GM21447 (cell line): ENCODE measurements at regions not wholly inside any gene's neighbourhood (a gene's known extent, or its start where the extent isn't known, plus 50 kb on each side); places are given as distances from the start of the nearest gene placed in this dataset.
"Not testable (repeated sequence)": the region's sequence is repeated elsewhere in the genome, so short reads cannot be mapped to it uniquely, and the experiment has no call there.

Experiments used
- ATAC-seq: cut with Tn5 transposase; IDR thresholded peaks from one replicate; pipeline ENCODE4 v1.9.1; 2021; ENCODE audit not compliant: unreplicated experiment

DNA sequence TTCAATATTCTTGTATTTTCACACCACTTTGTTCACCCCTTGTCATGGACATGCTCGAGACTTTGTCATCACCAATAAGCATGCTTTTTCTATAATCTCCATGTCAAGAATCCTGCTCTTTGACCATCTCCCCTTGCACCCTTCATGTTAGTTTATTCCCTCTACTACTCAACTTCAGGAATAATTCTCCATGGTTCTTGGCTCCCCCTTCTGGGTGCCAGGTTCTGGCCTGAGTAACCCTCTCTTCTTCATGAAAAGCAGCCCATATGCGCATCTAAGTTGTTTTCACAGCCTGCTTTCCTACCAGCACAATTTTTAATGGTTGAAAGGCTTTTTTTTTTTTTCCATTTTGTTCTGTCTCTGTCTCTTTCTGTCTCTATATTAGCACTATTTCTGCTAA lies 160.7 kb downstream of the LEPR start:
- no peak for ATAC-seq

DNA sequence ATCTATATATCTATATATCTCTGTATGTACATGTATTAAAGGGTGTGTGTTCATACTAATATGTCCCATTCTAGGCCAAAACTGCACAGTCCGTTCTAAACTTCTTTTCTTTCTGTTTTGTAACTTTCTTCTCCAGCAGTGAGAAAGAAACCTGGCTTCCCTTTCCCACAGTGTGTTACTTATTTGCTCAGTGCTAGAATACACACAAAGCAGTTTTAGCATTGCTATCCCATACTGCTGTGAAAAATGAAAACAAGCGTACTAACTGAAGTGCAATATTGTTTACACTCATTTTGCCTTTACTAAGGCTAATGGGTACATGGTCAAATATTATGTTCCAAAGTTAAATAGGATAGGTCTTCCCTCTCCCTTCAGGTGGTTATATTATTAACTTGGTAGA lies 163.9 kb downstream of the LEPR start:
- no peak for ATAC-seq

DNA sequence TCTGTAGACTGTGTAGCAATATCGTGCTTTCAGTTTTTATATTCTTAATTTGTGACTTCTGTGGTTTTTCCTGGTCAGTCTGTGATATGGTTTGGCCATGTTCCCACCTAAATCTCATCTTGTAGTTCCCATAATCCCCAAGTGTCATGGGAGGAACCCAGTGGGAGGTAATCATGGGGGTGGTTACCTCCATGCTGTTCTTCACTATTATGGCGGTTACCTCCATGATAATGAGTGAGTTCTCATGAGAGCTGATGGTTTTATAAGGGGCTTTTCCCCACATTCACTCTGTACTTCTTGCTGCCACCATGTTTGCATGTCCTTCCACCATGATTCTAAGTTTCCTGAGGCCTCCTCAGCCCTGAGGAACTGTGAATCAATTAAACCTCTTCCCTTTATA lies 169.8 kb downstream of the LEPR start:
- no peak for ATAC-seq

DNA sequence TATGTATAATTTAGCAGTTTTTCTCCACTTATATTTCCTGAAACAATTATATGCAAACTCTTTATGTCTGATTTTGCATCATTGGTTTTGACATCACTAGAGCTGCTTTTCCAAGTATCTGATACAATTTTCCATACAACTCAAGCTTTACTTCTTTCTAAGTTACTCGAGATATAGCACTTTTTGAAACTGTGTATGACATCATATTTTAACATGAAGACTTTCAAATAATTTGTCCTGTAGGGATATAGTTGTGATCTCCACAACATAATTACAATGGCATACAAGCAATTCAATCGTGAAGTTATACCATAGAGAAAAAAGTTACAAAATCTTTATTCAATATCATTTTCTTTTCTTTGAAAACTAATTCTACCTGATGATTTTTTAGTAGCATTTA lies 173.0 kb downstream of the LEPR start:
- no peak for ATAC-seq

DNA sequence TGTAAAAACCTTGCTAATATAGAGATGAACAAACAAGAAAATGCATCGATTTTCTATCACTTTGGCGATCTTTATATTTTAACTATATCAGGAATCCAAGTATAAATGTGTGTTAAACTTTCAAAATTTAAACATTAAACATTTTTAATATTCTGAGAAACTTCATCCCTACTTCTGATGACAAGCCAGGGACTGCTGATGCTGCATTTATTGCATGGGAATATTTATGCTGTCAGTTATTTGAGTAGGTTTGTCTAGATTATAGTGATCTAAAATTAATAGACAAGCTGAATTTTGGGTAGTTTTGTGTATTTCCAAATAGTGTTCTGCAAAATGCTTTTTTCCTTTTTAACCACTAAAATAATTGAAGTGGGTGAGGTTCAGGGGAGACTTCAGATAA lies 175.3 kb downstream of the LEPR start:
- ATAC-seq = no peak

DNA sequence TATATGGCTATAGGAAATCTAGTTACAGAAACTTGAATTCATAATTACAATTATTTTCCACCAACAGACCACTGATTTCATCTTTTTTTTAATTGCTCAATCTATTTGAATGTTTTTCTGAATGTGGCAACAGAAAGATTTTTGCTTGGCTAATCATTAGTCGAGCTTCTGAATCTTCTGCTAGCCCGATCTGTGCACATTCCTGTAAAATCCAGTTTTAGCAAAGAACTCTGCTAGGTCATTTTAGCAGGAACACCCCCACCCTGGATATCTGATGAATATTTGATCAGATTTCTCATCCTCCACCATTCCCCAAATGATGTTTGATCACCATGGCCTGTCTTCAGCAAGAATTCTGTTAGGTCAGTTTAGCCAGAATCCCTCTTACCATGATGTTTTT lies 176.3 kb downstream of the LEPR start:
- ATAC-seq = no peak

DNA sequence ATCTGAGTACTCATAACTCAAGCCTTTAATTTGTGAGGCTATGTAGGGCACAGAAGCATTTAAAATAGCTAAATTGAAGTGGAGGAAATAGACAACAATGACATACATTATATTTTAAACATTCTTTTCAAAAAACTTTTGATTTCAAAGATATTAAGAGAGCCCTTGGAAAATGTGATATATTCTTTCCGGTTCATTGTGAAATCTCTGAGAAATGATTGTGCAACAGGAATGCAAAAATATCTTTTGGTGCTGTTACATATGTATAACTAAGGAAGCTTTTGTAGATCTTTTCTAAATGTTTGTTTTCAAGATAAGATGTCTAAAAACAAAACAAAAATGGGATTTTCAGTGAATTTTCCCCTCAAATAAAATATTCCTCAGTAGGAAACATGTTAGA lies 185.2 kb downstream of the LEPR start:
- ATAC-seq = no peak

DNA sequence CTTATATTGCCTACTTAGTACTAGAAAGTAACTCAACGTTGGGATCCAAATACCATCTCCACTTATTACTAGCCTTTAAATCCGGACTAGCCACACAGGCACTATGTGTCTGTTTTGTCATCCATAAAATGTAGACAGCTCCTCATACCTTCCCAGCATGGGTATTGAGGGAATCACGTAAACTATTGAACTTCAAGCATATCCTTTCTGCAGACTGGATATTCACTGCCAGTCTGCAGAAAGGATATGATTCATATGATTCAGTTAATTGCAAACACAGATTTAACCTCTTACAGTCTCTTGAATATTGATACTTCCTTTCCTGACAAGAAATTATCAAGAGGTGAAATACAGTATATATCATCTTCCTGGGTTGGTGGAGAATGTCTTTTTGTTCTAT lies 186.0 kb downstream of the LEPR start:
- no peak for ATAC-seq

DNA sequence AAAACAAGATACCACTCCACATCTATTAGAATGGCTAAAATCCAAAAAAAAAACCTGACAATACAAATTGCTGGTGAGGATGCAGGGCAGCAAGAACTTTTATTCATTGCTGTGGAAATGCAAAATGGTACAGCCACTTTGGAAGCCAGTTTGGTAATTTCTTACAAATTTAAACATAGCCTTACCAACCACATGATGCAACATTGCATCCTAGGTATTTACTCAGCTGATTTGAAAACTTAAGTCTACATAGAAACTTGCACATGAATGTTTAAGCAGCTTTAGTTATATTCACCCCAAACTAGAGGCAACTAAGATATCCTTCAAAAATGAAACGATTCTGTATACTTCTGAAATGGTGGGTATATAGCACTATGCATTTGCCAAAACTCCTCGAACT lies 178.8 kb upstream of the PDE4B start:
- ATAC-seq = no peak

DNA sequence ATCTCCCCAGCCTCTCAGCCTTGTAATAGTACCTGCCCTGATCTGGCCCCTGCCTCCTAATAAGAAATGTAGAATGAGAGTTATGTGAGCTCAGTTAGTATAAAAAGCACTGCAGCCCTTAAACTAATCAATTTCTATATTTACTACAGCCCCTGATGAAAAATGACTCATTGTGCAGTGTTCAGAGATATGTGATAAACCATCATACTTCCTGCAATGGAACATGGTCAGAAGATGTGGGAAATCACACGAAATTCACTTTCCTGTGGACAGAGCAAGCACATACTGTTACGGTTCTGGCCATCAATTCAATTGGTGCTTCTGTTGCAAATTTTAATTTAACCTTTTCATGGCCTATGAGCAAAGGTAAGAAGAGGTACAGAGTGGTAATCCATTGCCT lies 176.8 kb upstream of the PDE4B start:
- ATAC-seq = no peak

DNA sequence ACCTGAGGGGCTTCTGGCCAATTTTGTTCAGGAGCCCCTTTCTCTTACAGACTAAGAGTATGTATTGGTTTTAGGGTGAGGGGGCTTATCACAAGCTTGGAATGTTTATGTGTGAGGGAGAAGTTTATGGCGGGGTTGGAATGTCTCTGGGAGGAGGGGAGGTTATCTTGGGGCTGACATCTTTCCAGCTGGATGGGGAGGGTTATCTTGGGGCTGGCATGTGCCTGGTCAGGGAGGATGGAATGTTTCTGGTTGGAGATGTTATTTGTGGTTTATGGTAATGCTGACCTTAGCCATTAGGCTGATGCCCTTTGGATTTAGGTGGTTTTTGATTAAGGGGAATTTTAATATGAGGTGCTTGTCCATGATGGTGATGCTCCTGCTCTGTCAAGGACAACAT lies 171.0 kb upstream of the PDE4B start:
- ATAC-seq = not testable (repeated sequence)

DNA sequence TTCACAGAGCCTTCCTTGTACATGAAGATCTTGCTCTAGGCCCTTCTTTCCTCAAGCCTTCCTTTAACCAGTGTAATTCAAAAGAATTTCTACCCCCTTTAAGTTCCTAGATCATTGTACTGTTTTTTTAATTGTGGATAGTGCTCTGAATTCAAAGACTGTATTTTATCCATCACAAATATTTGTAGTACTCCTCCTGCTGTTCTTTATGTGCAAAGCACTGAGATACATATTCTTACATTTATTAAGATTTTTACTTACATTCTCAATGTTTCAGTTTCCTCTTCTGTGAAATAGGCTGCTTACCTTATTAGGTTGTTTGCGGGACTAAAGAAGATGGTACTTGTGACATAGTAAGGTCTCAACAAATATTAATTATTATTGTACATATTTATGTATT lies 168.8 kb upstream of the PDE4B start:
- ATAC-seq = no peak

DNA sequence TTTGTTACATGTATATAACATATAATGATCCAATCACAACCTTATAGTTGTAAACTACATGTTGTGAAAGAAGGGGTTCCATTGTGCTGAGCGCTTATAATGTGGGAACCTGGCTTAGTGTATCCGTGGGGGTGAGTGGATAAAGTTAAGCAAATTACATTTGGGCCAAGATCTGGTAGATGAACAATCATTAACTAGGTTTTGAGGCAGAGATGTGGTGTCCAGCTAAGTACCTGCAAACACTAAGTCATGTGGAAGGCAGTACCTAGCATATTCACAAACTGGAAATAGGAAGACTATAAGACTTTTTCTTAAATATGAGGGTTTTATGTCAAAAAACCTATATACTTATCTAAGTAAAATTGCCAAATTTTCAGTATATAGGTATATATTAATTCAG lies 167.2 kb upstream of the PDE4B start:
- no peak for ATAC-seq

DNA sequence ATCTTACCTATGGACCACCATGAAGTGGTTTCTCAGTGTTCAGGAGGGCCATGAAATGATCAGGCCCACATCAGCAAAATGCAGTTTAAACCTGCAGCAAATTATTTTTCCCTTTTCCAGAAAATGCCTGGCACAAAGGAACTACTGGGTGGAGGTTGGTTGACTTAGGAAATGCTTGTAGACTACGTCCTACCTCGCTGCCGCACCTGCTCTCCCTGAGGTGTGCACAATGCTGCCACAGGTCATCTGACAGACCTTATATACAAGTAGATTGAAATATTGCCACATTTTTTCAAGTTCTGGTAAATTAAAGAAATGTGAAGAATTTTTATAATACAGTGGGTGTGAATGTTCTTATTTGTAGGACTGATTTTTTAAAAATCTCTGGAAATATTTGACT lies 166.7 kb upstream of the PDE4B start:
- ATAC-seq = no peak

DNA sequence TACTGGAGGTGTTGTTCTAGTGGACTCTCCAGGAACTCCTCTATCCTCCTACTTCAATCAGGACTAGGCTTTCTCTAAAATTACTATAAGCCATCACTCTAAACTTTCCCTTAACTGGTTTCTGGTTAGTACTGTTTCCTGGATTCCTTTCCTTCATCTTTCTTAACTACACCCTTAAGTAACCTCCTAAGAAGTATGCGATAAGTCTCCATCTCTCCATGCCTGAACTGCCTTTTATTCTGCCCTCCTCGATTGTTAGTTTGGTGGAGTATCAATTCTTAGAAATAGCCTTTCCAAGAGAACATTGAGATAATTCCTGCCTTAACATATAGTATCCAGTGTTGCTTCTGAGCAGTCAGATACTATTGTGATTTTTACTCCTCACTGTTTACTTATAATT lies 162.9 kb upstream of the PDE4B start:
- no peak for ATAC-seq

DNA sequence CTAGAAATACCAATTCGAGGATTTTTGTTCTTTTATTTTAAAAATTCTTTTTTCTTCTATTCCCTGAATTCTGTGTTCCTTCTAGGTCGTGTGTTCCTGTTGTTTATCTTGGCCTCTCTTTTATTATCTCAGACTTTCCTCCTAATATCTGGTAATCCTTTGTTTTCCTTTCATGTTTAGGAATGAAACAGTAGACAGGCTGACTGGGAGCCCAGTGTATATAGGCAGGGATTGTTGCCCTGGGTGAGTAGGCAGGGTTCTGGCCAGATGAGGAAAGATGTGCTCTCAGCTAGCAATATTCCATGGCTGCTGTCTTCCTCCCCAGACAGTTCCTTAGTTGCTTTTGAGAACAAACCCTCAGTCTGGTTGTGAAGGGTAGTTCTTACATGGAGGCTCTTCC lies 161.8 kb upstream of the PDE4B start:
- no peak for ATAC-seq

DNA sequence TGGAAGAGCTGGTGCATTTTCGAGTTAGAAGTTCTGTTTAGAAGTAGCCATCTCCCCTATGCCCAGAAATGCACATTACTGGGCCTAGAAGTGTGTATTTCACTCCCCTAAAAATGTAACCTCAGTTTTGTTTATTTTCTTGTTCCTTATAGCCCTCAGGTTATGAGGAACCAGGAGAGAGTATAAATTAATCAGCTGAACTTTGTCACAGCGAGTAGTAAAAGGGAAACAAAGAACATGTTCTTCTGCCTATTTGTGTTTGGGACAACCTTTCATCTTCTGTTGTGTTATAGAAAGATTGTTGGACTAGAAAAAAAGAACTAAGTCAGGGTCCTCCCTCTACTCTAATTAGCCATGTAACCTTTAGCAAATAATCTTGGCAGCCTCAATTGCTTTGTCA lies 160.5 kb upstream of the PDE4B start:
- no peak for ATAC-seq

DNA sequence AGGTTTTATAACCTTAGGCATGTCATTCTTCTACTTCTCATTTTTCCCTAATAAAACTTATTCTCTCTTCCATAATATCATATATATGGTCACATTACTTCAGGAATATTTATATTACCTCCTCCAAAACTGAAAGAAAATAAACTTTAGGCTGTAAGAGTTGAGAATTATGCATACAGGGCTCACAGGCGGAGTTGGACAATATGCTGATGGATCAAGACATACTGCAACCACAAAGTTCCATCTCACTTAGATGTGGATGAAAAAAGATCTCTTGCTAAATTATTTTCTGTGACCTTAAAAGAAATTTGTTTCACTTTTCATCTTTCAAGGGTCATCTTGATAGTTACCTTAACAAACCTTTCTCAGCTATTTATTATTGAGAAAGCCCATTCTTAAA lies 152.6 kb upstream of the PDE4B start:
- ATAC-seq = no peak

DNA sequence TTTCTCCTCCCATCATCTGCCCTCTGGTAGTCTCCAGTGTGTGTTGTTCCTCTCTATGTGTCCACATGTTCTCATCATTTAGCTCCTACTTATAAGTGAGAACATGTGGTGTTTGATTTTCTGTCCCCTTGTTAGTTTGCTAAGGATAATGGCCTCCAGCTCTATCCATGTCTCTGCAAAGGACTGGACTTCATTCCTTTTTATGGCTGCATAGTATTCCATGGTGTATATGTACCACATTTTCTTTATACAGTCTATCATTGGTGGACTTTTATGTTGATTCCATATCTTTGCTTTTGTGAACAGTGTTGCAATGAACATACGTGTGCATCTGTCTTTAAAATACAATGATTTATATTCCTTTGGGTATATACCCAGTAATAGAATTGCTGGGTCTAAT lies 143.5 kb upstream of the PDE4B start:
- not testable (repeated sequence) for ATAC-seq

DNA sequence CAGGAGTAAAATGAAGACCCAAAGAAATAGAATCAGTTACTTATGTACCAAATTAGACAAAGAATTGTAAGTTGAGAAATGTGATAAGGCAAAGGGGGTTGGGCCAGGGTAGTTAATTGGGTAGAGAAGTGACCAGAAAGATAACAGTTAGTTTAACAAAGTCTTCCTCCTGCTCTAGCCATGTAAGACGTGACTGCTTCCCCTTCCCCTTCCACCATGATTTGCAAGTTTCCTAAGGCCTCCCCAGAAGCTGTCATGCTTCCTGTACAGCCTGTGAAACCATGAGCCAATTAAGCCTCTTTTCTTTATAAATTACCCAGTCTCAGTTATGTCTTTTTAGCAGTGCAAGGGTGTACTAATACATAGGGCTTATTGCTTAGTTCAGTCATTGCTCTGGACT lies 142.0 kb upstream of the PDE4B start:
- no peak for ATAC-seq

DNA sequence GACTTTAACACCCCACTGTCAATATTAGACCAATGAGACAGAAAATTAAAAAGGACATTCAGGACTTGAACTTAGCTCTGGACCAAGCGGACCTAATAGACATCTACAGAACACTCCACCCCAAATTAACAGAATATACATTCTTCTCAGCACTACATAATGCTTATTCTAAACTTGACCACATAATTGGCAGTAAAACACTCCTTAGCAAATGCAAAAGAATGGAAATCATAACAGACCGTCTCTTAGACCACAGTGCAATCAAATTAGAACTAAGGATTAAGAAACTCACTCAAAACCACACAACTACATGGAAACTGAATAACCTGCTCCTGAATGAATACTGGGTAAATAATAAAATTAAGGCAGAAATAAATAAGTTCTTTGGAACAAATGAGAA lies 138.2 kb upstream of the PDE4B start:
- not testable (repeated sequence) for ATAC-seq

DNA sequence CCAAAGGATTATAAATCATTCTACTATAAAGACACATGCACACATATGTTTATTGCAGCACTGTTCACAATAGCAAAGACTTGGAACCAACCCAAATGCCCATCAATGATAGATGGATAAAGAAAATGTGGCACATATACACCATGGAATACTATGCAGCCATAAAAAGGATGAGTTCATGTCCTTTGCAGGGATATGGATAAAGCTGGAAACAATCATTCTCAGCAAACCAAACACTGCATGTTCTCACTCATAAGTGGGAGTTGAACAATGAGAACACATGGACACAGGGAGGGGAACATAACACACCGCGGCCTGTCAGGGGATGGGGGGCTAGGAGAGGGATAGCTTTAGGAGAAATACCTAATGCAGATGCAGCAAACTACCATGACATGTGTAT lies 135.1 kb upstream of the PDE4B start:
- not testable (repeated sequence) for ATAC-seq

DNA sequence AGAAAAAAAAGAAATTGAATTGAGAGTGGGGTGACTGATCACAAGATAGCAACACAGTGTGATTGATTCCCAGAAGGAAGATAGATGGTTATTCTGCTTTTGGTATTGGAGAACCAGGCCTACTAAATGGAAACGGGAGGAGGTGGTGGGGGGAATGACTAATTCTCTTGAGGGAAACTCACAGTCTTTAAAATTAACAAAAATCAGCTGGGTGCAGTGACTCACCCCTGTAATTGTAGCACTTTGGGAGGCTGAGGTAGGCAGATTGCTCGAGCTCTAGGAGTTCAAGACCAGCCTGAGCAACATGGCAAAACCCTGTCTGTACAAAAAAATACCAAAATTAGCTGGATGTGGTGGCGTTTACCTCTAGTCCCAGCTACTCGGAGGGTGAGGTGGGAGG lies 134.6 kb upstream of the PDE4B start:
- no peak for ATAC-seq

DNA sequence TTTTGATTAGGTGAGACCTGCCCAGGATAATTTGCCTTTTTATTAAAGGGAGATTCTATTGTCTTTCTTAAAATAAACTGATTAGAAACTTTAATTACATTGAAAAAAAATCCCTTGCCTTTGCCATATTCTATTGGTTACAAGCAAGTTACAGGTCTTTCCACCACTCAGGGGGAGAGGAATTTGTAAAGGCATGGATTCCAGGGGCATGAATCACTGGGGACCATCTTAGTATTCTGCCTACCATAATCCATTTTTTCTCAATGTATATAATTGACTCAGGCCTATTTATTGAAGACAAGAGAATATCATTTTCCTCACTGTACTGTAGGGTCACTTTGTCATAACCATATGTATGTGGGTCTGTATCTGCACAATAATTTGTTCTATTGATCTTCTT lies 124.3 kb upstream of the PDE4B start:
- no peak for ATAC-seq
